ENCODE measurements at regions not wholly inside any gene's neighbourhood (a gene's known extent, or its start where the extent isn't known, plus 50 kb on each side); places are given as distances from the start of the nearest gene placed in this dataset.
A peak's percentile ranks its signal among the peaks of the same experiment; 100 is the strongest.

DNA sequence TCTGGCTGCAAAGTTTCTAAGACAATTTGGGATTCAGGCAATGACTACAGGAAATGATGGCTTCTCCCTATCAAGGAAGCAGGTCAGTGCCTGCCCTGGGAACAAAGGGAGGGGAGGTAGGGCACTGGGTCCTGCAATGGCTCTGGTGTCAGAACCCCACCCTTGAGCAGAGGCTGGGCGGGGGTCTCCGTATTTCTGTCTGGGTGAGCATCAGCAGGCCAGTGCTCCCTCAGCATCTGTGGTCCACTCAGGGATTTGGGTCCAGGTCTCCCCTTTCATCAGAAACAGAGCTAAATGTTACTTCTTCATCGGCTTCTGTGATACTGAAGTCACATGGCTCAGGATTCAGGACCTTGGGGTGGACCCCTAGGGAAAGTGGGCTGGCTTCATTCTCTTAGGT lies 195.5 kb upstream of the CDH5 start:
- Mint-ChIP-seq H3K9me3 (no peaks in the 10 kb centered on the region), H3K4me1 (no peaks in the 10 kb centered on the region), H3K27ac (no peak overlapping the region), H3K4me3 (no peak overlapping the region), H3K27me3 (peaks cover 8 to 9% of the 10 kb centered on the region in 2 donors), H3K36me3 (no peaks in the 10 kb centered on the region)
- CTCF ChIA-PET = no interaction called here
- WGBS (ENCODE audit: insufficient coverage) = 71% methylated on average over 3 of the region's 3 CpGs
- DNase-seq = no peak
- ATAC-seq (replicated peaks in 1 of 4) = no peak
- H3K4me1 ChIP-seq (ENCODE audit: control insufficient read depth in 1 of 2, extremely low read depth in 1 of 2, insufficient read depth in 2 of 2, low read length in 2 of 2) = no peaks in the 10 kb centered on the region
- H3K27me3 ChIP-seq (replicated peaks in 1 of 2; ENCODE audit: control insufficient read depth in 2 of 2, extremely low read depth in 1 of 2, insufficient read depth in 2 of 2, low read length in 1 of 2) = peaks cover 0 to 15% of the 10 kb centered on the region in 2 experiments
- no peaks in the 10 kb centered on the region for H3K9me3 ChIP-seq
- no peaks in the 10 kb centered on the region for H3K36me3 ChIP-seq (ENCODE audit: control insufficient read depth in 2 of 2, extremely low read depth in 1 of 2, insufficient read depth in 1 of 2, low read length in 1 of 2)
- no peak overlapping the region for H3K27ac ChIP-seq (ENCODE audit: low read length)
- no peak overlapping the region for H3K4me3 ChIP-seq (ENCODE audit: control insufficient read depth in 1 of 2, extremely low read depth in 1 of 2, low read length in 1 of 2)
- POLR2A ChIA-PET = no interaction called here

DNA sequence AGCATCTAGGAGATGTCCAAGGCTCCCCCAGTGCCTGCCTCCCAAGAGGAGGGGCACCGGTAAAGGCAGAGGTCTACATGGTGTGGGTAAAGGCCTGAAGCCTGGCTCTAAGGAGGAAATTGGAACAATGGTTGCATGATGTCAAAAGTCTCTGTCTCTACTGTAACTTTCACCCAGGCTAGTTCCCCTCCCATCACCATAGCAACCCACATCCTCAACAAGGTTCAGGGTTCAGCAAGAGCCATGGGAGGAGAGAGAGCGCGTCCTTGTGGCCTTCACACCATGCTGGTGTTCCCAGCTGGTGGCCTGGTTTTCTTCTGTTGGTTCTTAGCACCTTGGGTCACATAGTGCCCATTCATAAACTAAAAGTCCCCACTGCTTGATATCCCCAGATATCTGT lies 196.7 kb upstream of the CDH5 start:
- ChIA-PET POLR2A (no interaction called here), CTCF (no interaction called here)
- H3K4me3 ChIP-seq (ENCODE audit: control insufficient read depth in 1 of 2, extremely low read depth in 1 of 2, low read length in 1 of 2) = no peak overlapping the region
- no peaks in the 10 kb centered on the region for H3K4me1 ChIP-seq (ENCODE audit: control insufficient read depth in 1 of 2, extremely low read depth in 1 of 2, insufficient read depth in 2 of 2, low read length in 2 of 2)
- DNase-seq = no peak
- H3K27me3 ChIP-seq (replicated peaks in 1 of 2; ENCODE audit: control insufficient read depth in 2 of 2, extremely low read depth in 1 of 2, insufficient read depth in 2 of 2, low read length in 1 of 2) = peaks cover 0 to 15% of the 10 kb centered on the region in 2 experiments
- H3K4me1 Mint-ChIP-seq = no peaks in the 10 kb centered on the region
- ATAC-seq (replicated peaks in 1 of 4) = no peak
- no peaks in the 10 kb centered on the region for H3K9me3 ChIP-seq
- H3K36me3 Mint-ChIP-seq = no peaks in the 10 kb centered on the region
- no peaks in the 10 kb centered on the region for H3K36me3 ChIP-seq (ENCODE audit: control insufficient read depth in 2 of 2, extremely low read depth in 1 of 2, insufficient read depth in 1 of 2, low read length in 1 of 2)
- H3K27ac Mint-ChIP-seq = peak overlapping the region in 1 of 2 donors; percentile 11
- no peak overlapping the region for H3K4me3 Mint-ChIP-seq
- WGBS (ENCODE audit: insufficient coverage) = no CpG with 5 or more reads among the region's 3 CpGs
- H3K9me3 Mint-ChIP-seq = no peaks in the 10 kb centered on the region
- peaks cover 6 to 11% of the 10 kb centered on the region in 2 donors for H3K27me3 Mint-ChIP-seq
- no peak overlapping the region for H3K27ac ChIP-seq (ENCODE audit: low read length)

DNA sequence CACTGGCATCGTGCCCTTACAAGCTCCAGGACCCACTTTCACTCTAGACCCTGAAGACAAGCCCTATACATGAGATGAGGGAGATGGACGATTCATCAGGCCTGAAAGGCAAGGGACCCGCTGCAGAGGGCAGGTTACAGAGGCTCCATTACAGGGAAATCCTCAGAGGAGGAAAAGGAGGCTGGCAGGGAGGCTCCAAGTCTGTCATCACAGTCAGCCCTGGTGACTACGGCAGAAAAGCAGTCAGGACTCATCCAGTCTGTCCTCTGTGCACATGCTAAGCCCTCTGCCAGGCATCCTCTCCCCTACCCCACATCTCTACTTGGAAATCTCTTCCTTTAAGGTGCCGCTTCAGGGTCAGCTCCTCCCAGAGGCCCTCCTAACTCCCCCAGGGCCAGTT lies 197.7 kb upstream of the CDH5 start:
- H3K27ac ChIP-seq (ENCODE audit: low read length) = no peak overlapping the region
- H3K36me3 Mint-ChIP-seq = no peaks in the 10 kb centered on the region
- H3K4me3 Mint-ChIP-seq = no peak overlapping the region
- no peaks in the 10 kb centered on the region for H3K9me3 ChIP-seq
- WGBS (ENCODE audit: insufficient coverage) = 53% methylated on average over 3 of the region's 5 CpGs
- no peak for ATAC-seq (replicated peaks in 1 of 4)
- POLR2A ChIA-PET = no interaction called here
- no peaks in the 10 kb centered on the region for H3K4me1 Mint-ChIP-seq
- H3K4me1 ChIP-seq (ENCODE audit: control insufficient read depth in 1 of 2, extremely low read depth in 1 of 2, insufficient read depth in 2 of 2, low read length in 2 of 2) = no peaks in the 10 kb centered on the region
- no peaks in the 10 kb centered on the region for H3K36me3 ChIP-seq (ENCODE audit: control insufficient read depth in 2 of 2, extremely low read depth in 1 of 2, insufficient read depth in 1 of 2, low read length in 1 of 2)
- no peak overlapping the region for H3K4me3 ChIP-seq (ENCODE audit: control insufficient read depth in 1 of 2, extremely low read depth in 1 of 2, low read length in 1 of 2)
- H3K27me3 ChIP-seq (replicated peaks in 1 of 2; ENCODE audit: control insufficient read depth in 2 of 2, extremely low read depth in 1 of 2, insufficient read depth in 2 of 2, low read length in 1 of 2) = peaks cover 0 to 19% of the 10 kb centered on the region in 2 experiments
- peaks cover 5 to 11% of the 10 kb centered on the region in 2 donors for H3K27me3 Mint-ChIP-seq
- CTCF ChIA-PET = no interaction called here
- H3K27ac Mint-ChIP-seq = no peak overlapping the region
- no peaks in the 10 kb centered on the region for H3K9me3 Mint-ChIP-seq
- no peak for DNase-seq

DNA sequence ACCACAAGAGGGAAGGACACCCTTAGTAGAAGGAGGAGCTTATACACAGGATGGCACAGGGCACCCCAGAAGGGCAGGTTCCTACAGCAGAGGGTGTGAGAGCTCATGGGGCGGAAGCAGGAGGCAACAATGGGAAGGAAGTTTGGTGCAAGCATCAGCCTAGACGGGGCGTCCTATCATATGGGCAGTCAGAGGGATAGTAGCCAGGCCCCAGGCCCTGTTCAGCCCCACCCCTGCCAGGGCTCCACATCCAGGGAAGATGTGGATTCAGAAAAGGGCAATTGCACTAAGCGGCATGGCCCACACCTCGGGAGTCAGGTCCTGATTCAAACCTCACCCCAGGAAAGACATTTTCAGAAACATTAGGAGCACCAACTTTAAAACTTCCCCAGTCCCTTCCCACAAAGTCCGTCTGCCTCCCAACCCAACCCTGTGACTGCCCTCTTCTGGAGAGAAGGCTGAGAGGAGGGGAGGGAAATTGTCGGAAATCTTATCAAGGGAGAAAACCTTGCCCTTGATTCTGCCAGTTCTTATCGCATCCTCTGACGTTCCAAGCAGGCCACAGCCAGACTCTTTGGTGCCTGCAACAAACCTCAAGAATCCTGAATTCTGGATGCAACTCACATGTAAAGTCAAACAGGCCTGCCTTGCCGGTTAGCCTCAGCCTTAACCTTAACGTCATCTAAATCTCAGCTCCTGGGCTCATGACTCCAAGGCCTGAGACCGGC lies 198.8 kb upstream of the CDH5 start:
- Histone ChIP-seq H3K4me3 (ENCODE audit: control insufficient read depth in 1 of 2, extremely low read depth in 1 of 2, low read length in 1 of 2) (no peak overlapping the region), H3K4me1 (ENCODE audit: control insufficient read depth in 1 of 2, extremely low read depth in 1 of 2, insufficient read depth in 2 of 2, low read length in 2 of 2) (no peaks in the 10 kb centered on the region), H3K9me3 (no peaks in the 10 kb centered on the region), H3K36me3 (ENCODE audit: control insufficient read depth in 2 of 2, extremely low read depth in 1 of 2, insufficient read depth in 1 of 2, low read length in 1 of 2) (no peaks in the 10 kb centered on the region), H3K27ac (ENCODE audit: low read length) (no peak overlapping the region), H3K27me3 (replicated peaks in 1 of 2; ENCODE audit: control insufficient read depth in 2 of 2, extremely low read depth in 1 of 2, insufficient read depth in 2 of 2, low read length in 1 of 2) (peaks cover 0 to 21% of the 10 kb centered on the region in 2 experiments)
- WGBS (ENCODE audit: insufficient coverage) = 95% methylated on average over 9 of the region's 12 CpGs
- DNase-seq = no peak
- Mint-ChIP-seq H3K36me3 (no peaks in the 10 kb centered on the region), H3K4me3 (no peak overlapping the region), H3K9me3 (no peaks in the 10 kb centered on the region), H3K4me1 (no peaks in the 10 kb centered on the region), H3K27me3 (peaks cover 9 to 13% of the 10 kb centered on the region in 2 donors), H3K27ac (no peak overlapping the region)
- ChIA-PET CTCF (no interaction called here), POLR2A (no interaction called here)
- ATAC-seq (replicated peaks in 1 of 4) = no peak

DNA sequence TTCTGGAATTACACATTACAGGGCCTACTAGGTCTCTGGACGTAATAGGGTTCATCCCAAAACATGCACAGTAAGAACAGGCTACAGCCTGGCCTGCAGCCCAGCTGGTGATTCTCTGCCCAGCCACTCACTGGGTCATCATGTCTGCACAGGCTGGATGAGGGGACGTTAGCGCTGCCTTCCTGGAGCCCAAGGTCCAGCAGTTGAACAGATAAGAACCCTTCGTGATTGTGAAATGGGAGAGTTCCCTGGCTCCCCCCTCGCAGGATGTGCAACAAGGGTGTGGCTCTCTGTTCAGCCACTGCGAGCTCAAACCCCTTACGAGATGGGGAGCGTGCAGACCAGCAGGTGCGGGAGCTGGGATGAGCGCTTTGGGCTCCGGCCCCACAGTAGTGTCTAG lies 200.0 kb upstream of the CDH5 start:
- ATAC-seq (replicated peaks in 1 of 4) (no peak), DNase-seq (no peak)
- Histone ChIP-seq H3K4me1 (ENCODE audit: control insufficient read depth in 1 of 2, extremely low read depth in 1 of 2, insufficient read depth in 2 of 2, low read length in 2 of 2) (no peaks in the 10 kb centered on the region), H3K9me3 (no peaks in the 10 kb centered on the region), H3K36me3 (ENCODE audit: control insufficient read depth in 2 of 2, extremely low read depth in 1 of 2, insufficient read depth in 1 of 2, low read length in 1 of 2) (no peaks in the 10 kb centered on the region), H3K4me3 (ENCODE audit: control insufficient read depth in 1 of 2, extremely low read depth in 1 of 2, low read length in 1 of 2) (no peak overlapping the region), H3K27me3 (replicated peaks in 1 of 2; ENCODE audit: control insufficient read depth in 2 of 2, extremely low read depth in 1 of 2, insufficient read depth in 2 of 2, low read length in 1 of 2) (peaks cover 0 to 21% of the 10 kb centered on the region in 2 experiments), H3K27ac (ENCODE audit: low read length) (no peak overlapping the region)
- Mint-ChIP-seq H3K27ac (no peak overlapping the region), H3K36me3 (no peaks in the 10 kb centered on the region), H3K9me3 (no peaks in the 10 kb centered on the region), H3K4me1 (no peaks in the 10 kb centered on the region), H3K4me3 (no peak overlapping the region), H3K27me3 (peaks cover 9 to 14% of the 10 kb centered on the region in 2 donors)
- whole genome bisulfite sequencing (ENCODE audit: insufficient coverage) = 84% methylated on average over 9 of the region's 11 CpGs
- ChIA-PET CTCF (no interaction called here), POLR2A (no interaction called here)

DNA sequence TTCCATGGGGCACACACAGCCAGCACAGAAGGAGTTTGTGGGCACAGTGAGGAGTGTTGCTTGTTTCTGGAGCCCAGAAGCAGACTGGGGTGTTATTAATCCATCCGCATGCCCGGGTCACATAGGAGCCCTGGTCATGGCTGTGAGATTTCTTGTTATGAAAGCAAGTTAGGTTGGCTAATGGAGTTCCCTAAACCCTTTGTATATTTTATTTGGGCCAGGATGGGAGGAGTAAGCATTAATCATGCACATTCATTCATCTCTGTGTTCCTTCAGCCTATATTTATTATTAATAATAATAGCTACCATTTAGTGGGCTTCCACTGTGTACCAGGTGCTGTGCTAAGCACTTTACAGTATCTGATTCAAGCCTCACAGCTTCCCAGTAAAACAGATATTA lies 200.6 kb upstream of the CDH5 start:
- Mint-ChIP-seq H3K36me3 (no peaks in the 10 kb centered on the region), H3K4me3 (no peak overlapping the region), H3K4me1 (no peaks in the 10 kb centered on the region), H3K27me3 (peaks cover 9 to 14% of the 10 kb centered on the region in 2 donors), H3K9me3 (no peaks in the 10 kb centered on the region), H3K27ac (no peak overlapping the region)
- DNase-seq = no peak
- H3K4me3 ChIP-seq (ENCODE audit: control insufficient read depth in 1 of 2, extremely low read depth in 1 of 2, low read length in 1 of 2) = no peak overlapping the region
- H3K9me3 ChIP-seq = no peaks in the 10 kb centered on the region
- peaks cover 0 to 21% of the 10 kb centered on the region in 2 experiments for H3K27me3 ChIP-seq (replicated peaks in 1 of 2; ENCODE audit: control insufficient read depth in 2 of 2, extremely low read depth in 1 of 2, insufficient read depth in 2 of 2, low read length in 1 of 2)
- no peak for ATAC-seq (replicated peaks in 1 of 4)
- H3K27ac ChIP-seq (ENCODE audit: low read length) = no peak overlapping the region
- POLR2A ChIA-PET = no interaction called here
- H3K36me3 ChIP-seq (ENCODE audit: control insufficient read depth in 2 of 2, extremely low read depth in 1 of 2, insufficient read depth in 1 of 2, low read length in 1 of 2) = no peaks in the 10 kb centered on the region
- WGBS (ENCODE audit: insufficient coverage) = no CpG with 5 or more reads among the region's 2 CpGs
- CTCF ChIA-PET = no interaction called here
- no peaks in the 10 kb centered on the region for H3K4me1 ChIP-seq (ENCODE audit: control insufficient read depth in 1 of 2, extremely low read depth in 1 of 2, insufficient read depth in 2 of 2, low read length in 2 of 2)

Measured in T-cell (primary cell).